ENCODE measurements at regions not wholly inside any gene's neighbourhood (a gene's known extent, or its start where the extent isn't known, plus 50 kb on each side); places are given as distances from the start of the nearest gene placed in this dataset.

GRCh38 chr3:18199757-18200156 is 225.4 kb downstream of the SATB1 start:
- TF ChIP-seq, protein P1, sequence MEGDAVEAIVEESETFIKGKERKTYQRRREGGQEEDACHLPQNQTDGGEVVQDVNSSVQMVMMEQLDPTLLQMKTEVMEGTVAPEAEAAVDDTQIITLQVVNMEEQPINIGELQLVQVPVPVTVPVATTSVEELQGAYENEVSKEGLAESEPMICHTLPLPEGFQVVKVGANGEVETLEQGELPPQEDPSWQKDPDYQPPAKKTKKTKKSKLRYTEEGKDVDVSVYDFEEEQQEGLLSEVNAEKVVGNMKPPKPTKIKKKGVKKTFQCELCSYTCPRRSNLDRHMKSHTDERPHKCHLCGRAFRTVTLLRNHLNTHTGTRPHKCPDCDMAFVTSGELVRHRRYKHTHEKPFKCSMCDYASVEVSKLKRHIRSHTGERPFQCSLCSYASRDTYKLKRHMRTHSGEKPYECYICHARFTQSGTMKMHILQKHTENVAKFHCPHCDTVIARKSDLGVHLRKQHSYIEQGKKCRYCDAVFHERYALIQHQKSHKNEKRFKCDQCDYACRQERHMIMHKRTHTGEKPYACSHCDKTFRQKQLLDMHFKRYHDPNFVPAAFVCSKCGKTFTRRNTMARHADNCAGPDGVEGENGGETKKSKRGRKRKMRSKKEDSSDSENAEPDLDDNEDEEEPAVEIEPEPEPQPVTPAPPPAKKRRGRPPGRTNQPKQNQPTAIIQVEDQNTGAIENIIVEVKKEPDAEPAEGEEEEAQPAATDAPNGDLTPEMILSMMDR (IDR thresholded peaks at IDR 0.05; ENCODE audit: low read depth, low read length, poor library complexity, severe bottlenecking) = no peak
- TF ChIP-seq EZH2phosphoT487 (IDR thresholded peaks at IDR 0.05; ENCODE audit: borderline replicate concordance, low read length) = no peak
